ENCODE measurements at regions not wholly inside any gene's neighbourhood (a gene's known extent, or its start where the extent isn't known, plus 50 kb on each side); places are given as distances from the start of the nearest gene placed in this dataset.
"Not testable (repeated sequence)": the region's sequence is repeated elsewhere in the genome, so short reads cannot be mapped to it uniquely, and the experiment has no call there.

DNA sequence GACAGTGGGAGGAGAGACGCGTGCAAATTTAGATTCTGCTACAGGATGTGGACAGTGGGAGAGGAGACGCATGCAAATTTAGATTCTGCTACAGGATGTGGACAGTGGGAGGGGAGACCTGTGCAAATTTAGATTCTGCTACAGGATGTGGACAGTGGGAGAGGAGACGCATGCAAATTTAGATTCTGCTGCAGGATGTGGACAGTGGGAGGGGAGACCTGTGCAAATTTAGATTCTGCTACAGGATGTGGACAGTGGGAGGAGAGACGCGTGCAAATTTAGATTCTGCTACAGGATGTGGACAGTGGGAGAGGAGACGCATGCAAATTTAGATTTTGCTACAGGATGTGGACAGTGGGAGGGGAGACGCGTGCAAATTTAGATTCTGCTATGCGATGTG, 143.1 kb downstream of the LMLN start:
- H2AFZ ChIP-seq (ENCODE audit: insufficient read depth, low read depth, low read length, poor library complexity, severe bottlenecking); H3K4me1 ChIP-seq (ENCODE audit: control insufficient read depth in 1 of 2, insufficient read depth in 2 of 2, low read length in 2 of 2); H3K4me2 ChIP-seq (replicated peaks; ENCODE audit: extremely low read depth, low read length, poor library complexity, severe bottlenecking); H3K9ac ChIP-seq (ENCODE audit: insufficient read depth, low read length, poor library complexity, severe bottlenecking); intact Hi-C loops (cut with micrococcal nuclease); H3K79me2 ChIP-seq (ENCODE audit: insufficient read depth, low read length); H3K36me3 ChIP-seq (replicated peaks in 1 of 2; ENCODE audit: control insufficient read depth in 1 of 2, insufficient read depth in 2 of 2, low read length in 2 of 2); DNase-seq; H3K27ac Mint-ChIP-seq; H3K27me3 ChIP-seq (ENCODE audit: control insufficient read depth in 2 of 2, insufficient read depth in 2 of 2, low read length in 2 of 2); H3K27ac ChIP-seq (ENCODE audit: low read depth in 1 of 2, low read length in 2 of 2); H4K20me1 ChIP-seq (ENCODE audit: insufficient read depth, low read length); H3K36me3 Mint-ChIP-seq: not testable (repeated sequence)
- peaks cover 14% of the 10 kb centered on the region for H3K4me1 Mint-ChIP-seq
- H3K4me3 Mint-ChIP-seq = peak overlapping the region in 1 of 2 donors; percentile 70
- peak overlapping the region in 1 of 3 experiments; percentile 44 for H3K4me3 ChIP-seq (replicated peaks in 1 of 3; ENCODE audit: low read depth in 2 of 3, low read length in 3 of 3)
- WGBS (ENCODE audit: insufficient coverage) = 0% methylated on average over 2 of the region's 10 CpGs
- H3K27me3 Mint-ChIP-seq (ENCODE audit: low read depth in 3 of 3) = peaks cover 4 to 19% (median 6%) of the 10 kb centered on the region in 3 donors
- H3K9me3 ChIP-seq (replicated peaks in 1 of 2; ENCODE audit: control insufficient read depth in 1 of 2, insufficient read depth in 1 of 2, low read length in 2 of 2) = peaks cover 0 to 22% of the 10 kb centered on the region in 2 donors
- H3K9me3 Mint-ChIP-seq = peaks cover 8 to 25% (median 15%) of the 10 kb centered on the region in 7 donors

GRCh38 chr3:198106265-198106664, 146.2 kb downstream of the LMLN start:
- 95% methylated on average over 3 of the region's 4 CpGs for WGBS (ENCODE audit: insufficient coverage)
- intact Hi-C loops (cut with micrococcal nuclease) = no loop called here
- Histone ChIP-seq H3K36me3 (replicated peaks in 1 of 2; ENCODE audit: control insufficient read depth in 1 of 2, insufficient read depth in 2 of 2, low read length in 2 of 2) (no peaks in the 10 kb centered on the region), H2AFZ (ENCODE audit: insufficient read depth, low read depth, low read length, poor library complexity, severe bottlenecking) (no peak overlapping the region), H3K9me3 (replicated peaks in 1 of 2; ENCODE audit: control insufficient read depth in 1 of 2, insufficient read depth in 1 of 2, low read length in 2 of 2) (peaks cover 0 to 14% of the 10 kb centered on the region in 2 donors), H3K4me1 (ENCODE audit: control insufficient read depth in 1 of 2, insufficient read depth in 2 of 2, low read length in 2 of 2) (no peaks in the 10 kb centered on the region), H3K4me2 (replicated peaks; ENCODE audit: extremely low read depth, low read length, poor library complexity, severe bottlenecking) (no peak overlapping the region), H3K27me3 (ENCODE audit: control insufficient read depth in 2 of 2, insufficient read depth in 2 of 2, low read length in 2 of 2) (peaks cover 7 to 12% of the 10 kb centered on the region in 2 donors), H3K27ac (ENCODE audit: low read depth in 1 of 2, low read length in 2 of 2) (no peak overlapping the region), H3K9ac (ENCODE audit: insufficient read depth, low read length, poor library complexity, severe bottlenecking) (no peak overlapping the region), H3K4me3 (replicated peaks in 1 of 3; ENCODE audit: low read depth in 2 of 3, low read length in 3 of 3) (no peak overlapping the region), H4K20me1 (ENCODE audit: insufficient read depth, low read length) (no peaks in the 10 kb centered on the region), H3K79me2 (ENCODE audit: insufficient read depth, low read length) (no peaks in the 10 kb centered on the region)
- H3K4me3 Mint-ChIP-seq = no peak overlapping the region
- H3K27me3 Mint-ChIP-seq (ENCODE audit: low read depth in 3 of 3) = peaks cover 12 to 41% (median 21%) of the 10 kb centered on the region in 3 donors
- peaks cover 12% of the 10 kb centered on the region for H3K4me1 Mint-ChIP-seq
- no peak for DNase-seq
- H3K9me3 Mint-ChIP-seq = peaks cover 7 to 19% (median 9%) of the 10 kb centered on the region in 7 donors
- H3K27ac Mint-ChIP-seq = no peak overlapping the region
- no peaks in the 10 kb centered on the region for H3K36me3 Mint-ChIP-seq
- TF ChIP-seq CTCF (IDR thresholded peaks at IDR 0.05) = no peak

All from CD14-positive monocyte (primary cell).